Heart left ventricle (tissue), 13 donors: ENCODE measurements at regions not wholly inside any gene's neighbourhood (a gene's known extent, or its start where the extent isn't known, plus 50 kb on each side); places are given as distances from the start of the nearest gene placed in this dataset.

Experiments used
- CTCF ChIP-seq, 12 donors: fragments of 200-600 bp; sonication (generic) in 4 of 12; IDR thresholded peaks; one replicate each; pipeline versions ENCODE4 v1.5.0 to v1.8.0; 2018 to 2022; ENCODE audit warnings: antibody characterized with exemption in 12 of 12, mild to moderate bottlenecking in 5 of 12
- POLR2A ChIP-seq, 2 donors: fragments of 450-650 bp; IDR thresholded peaks; one replicate each; pipeline ENCODE4 v1.6.1; 2017; ENCODE audit warnings: antibody characterized with exemption in 2 of 2, mild to moderate bottlenecking in 2 of 2, moderate library complexity in 2 of 2
- donor health status: ischemic (EF 13 %, LVEDD 7.1; RV severe dilation, severe dysfunction).
- donor health status: DM: no; HTN: yes; CAD: no.
- donor health status: DM: no; HTN: no; CAD: no.
- donor health status: ischemic (EF 25% LVEDD 6.9; RV normal size, moderate dysfunction).
- donor health status: ischemic (EF 25% LVEDD 5.7; RV mildly dilated, moderate dysfunction).
- donor health status: ischemic (EF 35%, LVEDD 5.7; RV mildly dilated, moderate dysfunction).
- donor health status: nonischemic (EF 11% LVEDD 7.7; RV severe dilation, severe dysfunction).
- donor health status: DM: yes; HTN: yes; CAD: no.
- donor health status: PGD.
- donor health status: ischemic (EF 29% LVEDD 5.4; RV normal size, mild dysfunction).
- donor health status: nonischemic (EF 23%, LVEDD 6.1; RV moderate dilation, normal function).

GRCh38 chr2:123438251-123438650 is 586.8 kb upstream of the CNTNAP5 start:
- no peak for TF ChIP-seq POLR2A (IDR thresholded peaks at IDR 0.05)
- no peak for TF ChIP-seq CTCF (IDR thresholded peaks at IDR 0.05)
